Fibroblast of skin of left biceps (primary cell): ENCODE measurements at regions not wholly inside any gene's neighbourhood (a gene's known extent, or its start where the extent isn't known, plus 50 kb on each side); places are given as distances from the start of the nearest gene placed in this dataset.
"Not testable (repeated sequence)": the region's sequence is repeated elsewhere in the genome, so short reads cannot be mapped to it uniquely, and the experiment has no call there.

Experiments used
- DNase-seq, 2 experiments: peaks; one replicate each; pipeline ENCODE4 v3.0.0-alpha.2; 2013; ENCODE audit warnings: low read depth in 2 of 2

- no peak for DNase-seq
Observed at GRCh38 chr14:87630846-87631245, 362.1 kb downstream of the GALC start.

- no peak for DNase-seq
Observed at GRCh38 chr14:87629788-87630187, 363.2 kb downstream of the GALC start.

- DNase-seq: no peak
Observed at GRCh38 chr14:87628780-87629179, 364.2 kb downstream of the GALC start.

GRCh38 chr14:87628129-87628528, 364.9 kb downstream of the GALC start:
- DNase-seq: peak; percentile 93 to 94

- no peak for DNase-seq
Observed at GRCh38 chr14:87626266-87626665, 366.7 kb downstream of the GALC start.

- peak in 1 of 2 experiments; percentile 38 for DNase-seq
Observed at GRCh38 chr14:87623616-87624015, 369.4 kb downstream of the GALC start.

- DNase-seq: no peak
Observed at GRCh38 chr14:87617079-87617478, 375.9 kb downstream of the GALC start.

- no peak for DNase-seq
Observed at GRCh38 chr14:87615822-87616679, 376.9 kb downstream of the GALC start.

GRCh38 chr14:87615047-87615446, 377.9 kb downstream of the GALC start:
- DNase-seq: peak; percentile 68 to 80

GRCh38 chr14:87613881-87614280, 379.1 kb downstream of the GALC start:
- DNase-seq: no peak

- not testable (repeated sequence) for DNase-seq
Observed at GRCh38 chr14:87607056-87607455, 385.9 kb downstream of the GALC start.

- no peak for DNase-seq
Observed at GRCh38 chr14:87601036-87601435, 391.9 kb downstream of the GALC start.

GRCh38 chr14:87600240-87600639, 392.7 kb downstream of the GALC start:
- DNase-seq: no peak

- no peak for DNase-seq
Observed at GRCh38 chr14:87581298-87581697, 411.7 kb downstream of the GALC start.

GRCh38 chr14:87579036-87579435, 413.9 kb downstream of the GALC start:
- DNase-seq: no peak

- no peak for DNase-seq
Observed at GRCh38 chr14:87575378-87575777, 417.6 kb downstream of the GALC start.

GRCh38 chr14:87573591-87573990, 419.4 kb downstream of the GALC start:
- no peak for DNase-seq

GRCh38 chr14:87567618-87568295, 425.2 kb downstream of the GALC start:
- peak in 1 of 2 experiments; percentile 15 for DNase-seq

- DNase-seq: peak; percentile 85 to 89
Observed at GRCh38 chr14:87566991-87567390, 426.0 kb downstream of the GALC start.

GRCh38 chr14:87547536-87547935, 445.4 kb downstream of the GALC start:
- DNase-seq: no peak

GRCh38 chr14:87542288-87542687, 450.7 kb downstream of the GALC start:
- DNase-seq: no peak

- DNase-seq: no peak
Observed at GRCh38 chr14:87540339-87540738, 452.6 kb downstream of the GALC start.

GRCh38 chr14:87529081-87529480, 463.9 kb downstream of the GALC start:
- no peak for DNase-seq
